HEK293 (cell line): ENCODE measurements at regions not wholly inside any gene's neighbourhood (a gene's known extent, or its start where the extent isn't known, plus 50 kb on each side); places are given as distances from the start of the nearest gene placed in this dataset.

Experiments
- ZBTB8A ChIP-seq: fragments of 450-650 bp; formaldehyde crosslinking; IDR thresholded peaks from 2 replicates; pipeline ENCODE4 v1.5.1; 2016; ENCODE audit warnings: missing biosample characterization, missing genetic modification characterization
- ZNF324 ChIP-seq: fragments of 450-650 bp; formaldehyde crosslinking; IDR thresholded peaks from 2 replicates; pipeline ENCODE4 v1.5.1; 2016; ENCODE audit warnings: missing biosample characterization, missing genetic modification characterization
- ZNF423 ChIP-seq: fragments of 450-650 bp; formaldehyde crosslinking; IDR thresholded peaks from 2 replicates; pipeline ENCODE4 v1.5.1; 2016; ENCODE audit warnings: missing biosample characterization, missing genetic modification characterization
- ZNF626 ChIP-seq: fragments of 450-650 bp; sonication (Bioruptor Pico); formaldehyde crosslinking; IDR thresholded peaks from 2 replicates; pipeline ENCODE4 v1.5.1; 2018; ENCODE audit warnings: missing biosample characterization, missing genetic modification characterization, inconsistent platforms
- ZNF707 ChIP-seq: fragments of 450-650 bp; formaldehyde crosslinking; IDR thresholded peaks from 2 replicates; pipeline ENCODE4 v1.5.1; 2016; ENCODE audit warnings: missing biosample characterization, missing genetic modification characterization
- ZNF76 ChIP-seq: fragments of 450-650 bp; formaldehyde crosslinking; IDR thresholded peaks from 2 replicates; pipeline ENCODE4; 2016; ENCODE audit warnings: low read depth, missing biosample characterization, missing genetic modification characterization, borderline replicate concordance
- TF ChIP-seq, protein P1 (sequence below): fragments of 450-650 bp; formaldehyde crosslinking; IDR thresholded peaks from 2 replicates; pipeline ENCODE4 v1.5.1; 2016; ENCODE audit warnings: missing biosample characterization, missing genetic modification characterization, low read depth
- TF ChIP-seq, protein P2 (sequence below): fragments of 450-650 bp; formaldehyde crosslinking; IDR thresholded peaks from 2 replicates; pipeline ENCODE4 v1.5.1; 2016; ENCODE audit warnings: missing biosample characterization, missing genetic modification characterization

DNA sequence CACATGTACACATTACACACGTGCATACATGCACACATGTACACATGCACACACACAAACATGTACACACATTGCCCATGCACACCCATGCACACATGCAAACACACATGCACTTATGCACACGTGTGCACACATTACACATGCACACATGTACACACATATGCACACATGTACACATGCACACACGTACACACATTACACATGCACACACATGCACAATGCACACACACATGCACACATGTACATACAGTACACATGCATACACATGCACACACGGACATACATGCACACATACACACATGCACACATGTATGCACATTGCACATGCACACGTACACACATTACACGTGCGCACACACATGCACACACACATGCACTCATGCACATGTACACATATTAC, 95.3 kb upstream of the TTC34 start:
- TF ChIP-seq ZNF324 = no peak
- TF ChIP-seq, protein P1, sequence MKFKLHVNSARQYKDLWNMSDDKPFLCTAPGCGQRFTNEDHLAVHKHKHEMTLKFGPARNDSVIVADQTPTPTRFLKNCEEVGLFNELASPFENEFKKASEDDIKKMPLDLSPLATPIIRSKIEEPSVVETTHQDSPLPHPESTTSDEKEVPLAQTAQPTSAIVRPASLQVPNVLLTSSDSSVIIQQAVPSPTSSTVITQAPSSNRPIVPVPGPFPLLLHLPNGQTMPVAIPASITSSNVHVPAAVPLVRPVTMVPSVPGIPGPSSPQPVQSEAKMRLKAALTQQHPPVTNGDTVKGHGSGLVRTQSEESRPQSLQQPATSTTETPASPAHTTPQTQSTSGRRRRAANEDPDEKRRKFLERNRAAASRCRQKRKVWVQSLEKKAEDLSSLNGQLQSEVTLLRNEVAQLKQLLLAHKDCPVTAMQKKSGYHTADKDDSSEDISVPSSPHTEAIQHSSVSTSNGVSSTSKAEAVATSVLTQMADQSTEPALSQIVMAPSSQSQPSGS = no peak
- TF ChIP-seq ZNF707 (tag by site-specific recombination) = no peak
- TF ChIP-seq, protein P2, sequence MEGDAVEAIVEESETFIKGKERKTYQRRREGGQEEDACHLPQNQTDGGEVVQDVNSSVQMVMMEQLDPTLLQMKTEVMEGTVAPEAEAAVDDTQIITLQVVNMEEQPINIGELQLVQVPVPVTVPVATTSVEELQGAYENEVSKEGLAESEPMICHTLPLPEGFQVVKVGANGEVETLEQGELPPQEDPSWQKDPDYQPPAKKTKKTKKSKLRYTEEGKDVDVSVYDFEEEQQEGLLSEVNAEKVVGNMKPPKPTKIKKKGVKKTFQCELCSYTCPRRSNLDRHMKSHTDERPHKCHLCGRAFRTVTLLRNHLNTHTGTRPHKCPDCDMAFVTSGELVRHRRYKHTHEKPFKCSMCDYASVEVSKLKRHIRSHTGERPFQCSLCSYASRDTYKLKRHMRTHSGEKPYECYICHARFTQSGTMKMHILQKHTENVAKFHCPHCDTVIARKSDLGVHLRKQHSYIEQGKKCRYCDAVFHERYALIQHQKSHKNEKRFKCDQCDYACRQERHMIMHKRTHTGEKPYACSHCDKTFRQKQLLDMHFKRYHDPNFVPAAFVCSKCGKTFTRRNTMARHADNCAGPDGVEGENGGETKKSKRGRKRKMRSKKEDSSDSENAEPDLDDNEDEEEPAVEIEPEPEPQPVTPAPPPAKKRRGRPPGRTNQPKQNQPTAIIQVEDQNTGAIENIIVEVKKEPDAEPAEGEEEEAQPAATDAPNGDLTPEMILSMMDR (tag by site-specific recombination) = no peak
- TF ChIP-seq ZNF76 = no peak
- no peak for TF ChIP-seq ZNF423 (tag by site-specific recombination)
- no peak for TF ChIP-seq ZNF626
- TF ChIP-seq ZBTB8A = no peak
